ENCODE measurements at regions not wholly inside any gene's neighbourhood (a gene's known extent, or its start where the extent isn't known, plus 50 kb on each side); places are given as distances from the start of the nearest gene placed in this dataset.
"Not testable (repeated sequence)": the region's sequence is repeated elsewhere in the genome, so short reads cannot be mapped to it uniquely, and the experiment has no call there.

DNA sequence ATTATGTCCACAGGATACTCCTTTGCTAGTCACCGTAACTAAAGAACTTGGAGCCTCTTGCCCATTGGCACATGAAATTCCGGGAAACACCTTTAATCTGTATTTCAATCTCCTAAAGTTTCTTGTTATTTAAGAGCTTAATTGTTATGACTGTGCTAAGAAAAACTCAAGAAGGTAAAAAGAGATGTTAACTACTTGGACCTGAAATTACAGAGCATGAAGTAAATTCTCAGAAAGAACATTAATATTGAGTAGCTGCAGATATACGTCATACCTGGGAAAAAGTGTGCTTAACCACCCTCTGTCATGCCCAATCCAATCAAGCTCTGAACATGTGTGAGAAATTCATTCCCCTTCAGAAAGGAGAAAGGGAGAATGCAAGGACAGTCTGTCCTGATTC is 394.9 kb upstream of the PTGER4 start:
- DNase-seq (ENCODE audit: low read depth), result no peak

DNA sequence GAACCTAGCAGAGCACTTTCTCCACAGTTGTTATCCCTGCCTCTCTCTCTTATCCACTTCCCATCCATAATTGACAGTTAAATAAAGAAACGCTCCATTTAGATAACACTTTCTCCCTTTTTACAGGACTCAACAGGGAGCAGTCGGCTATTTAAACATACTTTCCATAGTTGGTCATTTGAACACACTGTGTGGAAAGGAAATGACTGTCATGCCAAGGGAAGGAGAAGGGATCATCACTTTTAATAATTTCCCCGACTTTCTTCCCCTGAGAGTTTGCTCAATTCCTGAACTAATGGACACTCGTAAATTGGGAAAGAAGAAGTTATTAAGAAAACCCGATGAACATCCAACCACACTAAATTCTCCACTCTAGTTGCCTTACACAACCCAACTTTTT is 400.8 kb upstream of the PTGER4 start:
- DNase-seq (ENCODE audit: low read depth), result no peak

DNA sequence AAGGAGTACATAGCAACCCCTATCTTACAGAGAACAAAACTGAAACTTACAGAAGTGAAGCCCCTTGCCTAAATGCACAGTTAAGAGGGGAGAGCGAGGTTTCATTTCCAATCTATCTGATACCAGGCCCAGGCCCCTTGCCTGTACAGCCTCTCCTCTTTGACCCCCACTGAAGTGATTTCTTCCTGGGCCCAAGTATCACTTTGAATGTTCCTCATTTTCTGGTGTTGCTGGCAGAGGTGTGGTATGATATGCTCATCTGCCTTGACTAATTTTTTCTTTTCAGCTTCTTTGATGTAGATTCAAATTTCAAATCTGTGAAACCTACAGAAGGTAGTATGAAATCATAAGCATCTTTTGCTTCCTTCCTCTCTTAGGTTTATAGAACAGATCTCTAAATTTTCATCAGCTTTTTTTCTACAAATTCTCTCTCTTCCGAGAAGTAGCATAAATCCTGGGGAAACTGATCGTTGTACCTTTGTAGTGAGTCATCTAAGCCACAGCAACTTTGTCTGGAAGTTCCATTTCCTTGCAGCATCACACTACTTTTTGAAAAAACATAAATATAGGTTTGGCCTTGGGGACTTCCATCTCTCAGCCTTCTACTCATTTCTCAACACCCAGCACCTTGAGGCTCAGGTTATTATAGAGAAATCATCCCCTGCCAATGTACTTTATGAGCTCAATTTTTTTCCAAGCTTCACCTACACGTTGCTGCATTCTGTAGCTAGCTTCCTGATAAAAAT is 402.4 kb upstream of the PTGER4 start:
- no peak for DNase-seq (ENCODE audit: low read depth)

DNA sequence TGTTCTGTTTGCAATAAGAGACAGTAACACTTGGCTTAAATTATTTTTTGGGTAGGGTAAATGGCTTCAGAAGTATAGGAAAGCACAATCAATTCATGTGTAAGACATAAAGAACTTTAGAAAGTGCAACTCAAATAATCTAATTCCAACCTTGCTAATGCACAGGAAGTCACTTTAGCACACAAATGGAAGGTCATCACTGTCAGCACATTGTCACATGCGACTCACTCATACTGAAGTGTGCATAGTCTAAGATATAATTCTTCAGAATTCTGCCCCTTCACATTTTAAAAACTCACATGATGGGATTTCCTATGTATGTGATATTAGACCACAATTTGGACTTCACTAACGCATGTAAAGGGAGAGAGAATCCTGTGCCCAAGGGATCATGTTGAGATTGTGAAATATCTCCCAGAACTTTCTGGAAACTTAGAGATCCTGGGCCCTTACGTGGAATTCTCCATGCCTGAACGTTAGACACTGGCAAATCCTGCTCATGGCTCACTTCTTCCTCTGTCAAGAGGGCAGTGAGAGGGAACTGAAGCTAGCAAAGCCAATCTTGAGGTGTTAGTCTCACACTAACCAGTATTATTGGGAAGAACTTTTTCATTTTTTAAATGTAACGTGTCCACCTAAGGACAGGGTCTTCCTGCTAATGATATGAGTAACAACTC is 403.2 kb upstream of the PTGER4 start:
- no peak for DNase-seq (ENCODE audit: low read depth)

DNA sequence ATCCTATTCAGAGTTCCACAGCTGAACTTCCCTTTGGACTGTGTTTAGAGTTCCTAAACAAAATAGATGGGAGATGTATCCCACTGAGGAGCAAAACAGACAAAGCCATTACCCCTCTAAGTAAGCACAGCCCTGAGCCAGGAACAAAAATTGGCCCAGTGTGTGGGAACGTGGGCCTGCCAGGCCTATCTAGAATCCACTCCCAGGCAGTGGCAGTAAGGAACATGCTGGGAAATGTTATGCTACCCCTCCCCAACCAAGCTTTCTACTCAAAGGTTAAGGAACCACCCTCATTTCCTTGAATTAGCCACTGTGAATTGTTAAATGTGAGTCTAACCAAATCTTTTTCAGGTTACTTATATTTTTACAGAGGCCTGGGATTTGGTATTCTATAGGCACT is 405.1 kb upstream of the PTGER4 start:
- DNase-seq (ENCODE audit: low read depth), result no peak

DNA sequence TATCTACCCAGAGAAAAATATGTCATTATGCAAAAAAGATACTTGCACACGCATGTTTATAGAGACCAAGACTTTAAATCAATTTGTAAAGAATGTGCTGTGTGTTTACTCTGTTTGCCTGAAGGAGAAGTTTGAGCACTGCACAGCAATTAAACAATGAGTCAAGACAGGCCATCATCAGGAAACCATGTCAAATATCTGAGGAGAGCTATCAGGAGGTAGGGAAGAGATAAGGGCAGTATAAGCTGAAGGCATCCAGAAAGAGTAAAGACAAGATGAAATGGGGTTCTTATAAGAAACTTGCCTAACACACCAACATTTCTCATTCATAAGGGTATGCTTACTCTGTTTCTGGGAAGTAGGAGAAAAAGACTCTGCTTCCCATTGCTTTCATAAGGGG is 405.8 kb upstream of the PTGER4 start:
- no peak for DNase-seq (ENCODE audit: low read depth)

DNA sequence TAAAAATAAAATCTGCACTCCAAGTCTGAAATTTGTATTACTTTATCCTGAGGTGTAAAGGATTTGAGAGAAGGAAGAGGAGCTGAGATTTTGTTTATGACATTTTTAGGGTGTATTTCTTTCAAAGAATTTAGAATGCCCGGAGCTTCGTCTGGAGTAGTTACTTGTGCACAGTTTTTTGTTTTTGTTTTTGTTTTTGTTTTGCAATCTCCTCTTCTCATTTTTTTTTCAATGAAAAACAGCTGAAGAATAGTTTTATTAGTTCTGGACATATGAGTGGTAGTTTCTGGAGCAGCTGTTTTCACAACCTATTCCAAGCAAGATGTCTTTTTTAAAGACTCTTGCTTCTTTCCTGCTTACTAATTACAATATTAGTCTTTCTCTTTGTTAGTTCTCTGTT is 408.2 kb upstream of the PTGER4 start:
- DNase-seq (ENCODE audit: low read depth), result no peak

DNA sequence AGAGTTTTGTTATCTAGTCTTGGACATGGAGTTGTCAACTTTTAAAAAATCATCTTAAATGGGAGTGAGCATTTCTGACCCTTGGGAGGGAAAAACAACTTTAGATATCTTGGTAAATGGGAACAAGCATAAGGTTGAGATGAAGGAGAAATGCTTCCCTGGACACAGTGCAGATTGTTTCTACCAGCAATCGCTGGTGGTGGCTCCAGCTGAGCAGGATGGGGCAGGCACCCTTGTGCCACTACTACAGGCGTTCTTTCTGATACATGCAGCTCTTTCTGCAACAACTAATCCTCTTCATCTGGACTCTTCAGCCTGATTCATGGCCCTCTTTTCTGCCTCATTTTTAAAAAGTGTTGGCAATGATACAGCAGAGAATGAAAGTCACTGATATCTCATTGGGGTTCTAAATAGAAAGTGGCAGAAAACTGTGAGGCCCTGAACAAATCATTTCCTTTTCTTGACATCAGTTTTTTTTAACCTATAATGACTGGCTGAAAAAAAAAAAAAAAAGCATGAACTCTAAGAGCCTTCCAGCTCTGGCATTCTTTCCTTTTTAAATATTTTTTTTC is 409.4 kb upstream of the PTGER4 start:
- no peak for DNase-seq (ENCODE audit: low read depth)

DNA sequence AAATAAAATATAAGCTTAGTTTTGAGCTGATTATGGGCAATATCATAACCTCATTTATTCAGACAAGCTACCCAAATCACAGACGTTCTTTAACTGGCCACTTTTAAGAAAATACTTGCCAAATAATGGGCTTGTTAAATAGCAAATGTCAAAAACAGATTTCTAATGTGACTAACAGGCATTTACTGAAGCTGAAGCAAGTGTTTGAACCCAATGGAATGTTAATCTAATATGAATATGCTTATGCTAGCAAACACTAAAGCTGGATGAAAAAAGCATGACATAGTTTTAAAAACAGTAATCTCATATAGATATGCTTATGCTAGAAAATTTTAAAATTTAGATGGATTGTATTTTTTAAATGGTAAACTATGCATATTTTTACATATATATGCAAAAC is 411.6 kb upstream of the PTGER4 start:
- no peak for DNase-seq (ENCODE audit: low read depth)

DNA sequence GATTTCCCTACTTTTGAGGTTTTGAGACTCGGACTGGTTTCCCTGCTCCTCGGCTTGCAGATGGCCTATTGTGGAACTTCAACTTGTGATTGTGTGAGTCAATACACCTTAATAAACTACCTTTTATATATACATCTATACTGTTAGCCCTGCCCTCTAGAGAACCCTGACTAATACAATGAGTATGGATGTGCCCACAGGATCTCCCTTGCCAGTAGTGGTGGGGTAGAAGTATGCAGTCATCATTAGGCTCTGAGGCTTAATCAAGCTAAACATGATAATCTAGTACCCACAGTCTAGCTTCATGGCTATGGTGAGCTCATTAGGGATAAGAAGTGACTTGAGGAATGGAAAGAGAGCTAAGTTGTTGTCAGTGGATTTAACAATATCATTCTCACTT is 412.8 kb upstream of the PTGER4 start:
- no peak for DNase-seq (ENCODE audit: low read depth)

DNA sequence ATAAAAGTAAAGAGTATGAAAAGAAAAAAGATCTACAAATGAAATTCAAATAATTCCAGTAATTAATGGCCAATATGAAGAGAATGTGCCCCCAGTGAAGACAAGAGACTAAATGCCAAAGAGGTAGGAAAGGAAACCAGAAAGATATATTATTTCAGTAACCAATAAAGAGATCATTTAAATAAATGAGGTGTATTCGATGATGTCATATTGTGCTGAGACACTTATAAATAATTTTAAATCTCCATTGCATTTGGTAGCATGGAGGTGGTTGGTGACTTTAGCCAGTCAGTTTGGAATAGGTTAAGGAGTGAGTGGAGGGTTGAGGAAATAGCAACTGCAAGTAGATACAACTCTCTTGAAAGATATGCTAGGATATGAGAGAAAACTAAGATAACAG is 417.7 kb upstream of the PTGER4 start:
- no peak for DNase-seq (ENCODE audit: low read depth)

DNA sequence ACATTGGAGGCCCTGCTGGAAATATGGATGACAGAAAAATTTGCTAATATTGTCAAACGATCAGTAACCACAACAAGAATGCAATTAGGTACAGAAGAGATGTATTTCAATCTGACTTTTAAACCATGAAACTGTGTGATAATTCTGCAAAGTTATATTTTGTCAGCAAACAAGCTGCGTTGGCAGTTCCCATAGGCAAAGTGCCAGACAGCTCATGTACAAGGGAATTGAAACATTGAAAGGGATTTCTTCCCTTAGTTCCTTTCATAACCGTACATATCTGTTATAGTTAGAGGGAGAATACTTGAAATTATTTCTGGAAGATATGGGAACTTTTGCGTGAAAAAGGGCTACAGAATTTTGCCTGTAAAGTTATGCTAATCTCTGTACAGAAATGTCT is 419.4 kb upstream of the PTGER4 start:
- no peak for DNase-seq (ENCODE audit: low read depth)

DNA sequence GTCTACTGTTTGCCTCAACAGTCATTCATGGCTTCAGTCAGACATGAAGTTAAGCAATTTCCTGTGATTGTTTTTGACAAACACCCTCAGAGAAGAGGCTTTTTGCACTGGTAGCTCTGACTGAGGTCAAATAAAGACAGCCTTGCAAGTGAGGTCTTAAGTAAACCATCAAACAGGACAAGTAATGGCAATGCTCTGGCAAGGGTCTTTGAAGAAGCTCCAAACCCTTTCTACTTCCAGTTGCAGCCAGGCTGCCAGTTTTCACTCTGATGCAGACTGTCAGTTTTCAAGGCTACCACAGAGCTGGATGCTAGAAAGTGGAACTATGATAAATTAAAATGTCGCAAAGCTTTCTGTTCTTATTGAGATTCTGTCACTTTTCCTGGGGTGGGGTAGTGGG is 421.5 kb upstream of the PTGER4 start:
- no peak for DNase-seq (ENCODE audit: low read depth)

DNA sequence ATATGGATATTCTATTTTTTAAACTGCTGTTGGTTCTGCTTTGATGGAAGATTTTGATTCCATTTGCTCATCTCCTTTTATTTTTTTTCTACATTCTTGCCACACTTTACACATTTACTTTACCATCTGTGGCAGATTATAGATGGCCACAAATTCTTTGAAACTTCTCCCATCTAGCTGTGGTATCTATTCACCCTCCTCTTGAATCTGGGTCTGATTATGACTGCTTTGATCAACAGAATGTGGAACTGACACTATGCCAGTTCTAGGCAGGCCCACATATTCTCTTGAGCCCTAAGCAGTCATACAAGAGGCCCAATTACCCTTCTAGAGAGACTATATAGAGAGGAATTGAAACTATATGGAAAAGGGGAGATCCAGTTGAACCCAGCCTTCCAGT is 439.0 kb upstream of the PTGER4 start:
- DNase-seq (ENCODE audit: low read depth), result no peak

DNA sequence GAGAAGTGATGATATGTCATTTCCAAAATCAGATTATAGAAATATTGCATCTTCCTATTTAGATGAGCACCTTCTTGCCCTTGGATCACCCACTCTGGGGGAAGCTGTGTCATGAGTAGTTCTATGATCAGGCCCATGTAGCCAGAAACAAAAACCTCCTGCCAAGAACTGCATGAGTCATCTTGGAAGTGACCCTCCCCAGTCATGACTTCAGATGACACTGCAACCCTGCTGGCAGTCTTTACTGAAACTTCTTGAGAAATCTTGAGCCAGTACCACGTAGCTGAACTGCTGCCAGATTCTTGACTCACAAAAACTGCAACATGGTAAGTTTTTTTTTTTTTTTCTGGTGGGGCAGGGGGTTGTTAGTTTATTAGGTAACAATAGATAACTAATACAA is 439.6 kb upstream of the PTGER4 start:
- peak; percentile 52 for DNase-seq (ENCODE audit: low read depth)

DNA sequence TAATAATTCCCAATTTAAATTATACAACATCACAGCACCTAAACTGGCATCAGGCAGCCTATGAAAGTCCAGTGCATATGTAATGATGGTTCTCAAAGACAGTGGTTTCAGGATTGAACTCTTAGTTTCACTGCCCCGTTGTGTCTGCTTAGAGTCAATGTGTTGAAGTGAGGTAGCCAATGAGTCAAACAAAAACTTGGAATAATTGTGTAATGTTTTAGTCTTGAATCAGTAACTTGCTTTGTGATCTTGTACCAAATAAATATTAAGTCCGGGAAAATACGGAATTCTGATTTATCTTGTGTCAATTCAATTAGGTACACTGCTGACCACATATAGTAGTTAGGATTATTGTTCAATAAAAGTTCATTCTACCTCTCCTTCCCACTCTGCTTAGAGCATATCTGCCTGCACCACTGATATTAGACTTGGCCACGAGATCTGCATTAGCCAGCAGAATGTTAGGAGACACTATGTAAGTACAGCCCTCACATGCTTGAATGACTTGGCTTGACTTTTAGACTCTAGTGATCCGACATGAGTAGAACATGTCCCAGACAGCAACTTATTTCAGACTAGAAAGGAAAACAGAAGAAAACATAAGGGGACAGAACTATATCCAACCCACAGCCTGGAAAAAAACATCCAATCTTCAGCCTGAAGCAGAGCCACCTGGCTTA is 441.5 kb upstream of the PTGER4 start:
- DNase-seq (ENCODE audit: low read depth), result no peak

DNA sequence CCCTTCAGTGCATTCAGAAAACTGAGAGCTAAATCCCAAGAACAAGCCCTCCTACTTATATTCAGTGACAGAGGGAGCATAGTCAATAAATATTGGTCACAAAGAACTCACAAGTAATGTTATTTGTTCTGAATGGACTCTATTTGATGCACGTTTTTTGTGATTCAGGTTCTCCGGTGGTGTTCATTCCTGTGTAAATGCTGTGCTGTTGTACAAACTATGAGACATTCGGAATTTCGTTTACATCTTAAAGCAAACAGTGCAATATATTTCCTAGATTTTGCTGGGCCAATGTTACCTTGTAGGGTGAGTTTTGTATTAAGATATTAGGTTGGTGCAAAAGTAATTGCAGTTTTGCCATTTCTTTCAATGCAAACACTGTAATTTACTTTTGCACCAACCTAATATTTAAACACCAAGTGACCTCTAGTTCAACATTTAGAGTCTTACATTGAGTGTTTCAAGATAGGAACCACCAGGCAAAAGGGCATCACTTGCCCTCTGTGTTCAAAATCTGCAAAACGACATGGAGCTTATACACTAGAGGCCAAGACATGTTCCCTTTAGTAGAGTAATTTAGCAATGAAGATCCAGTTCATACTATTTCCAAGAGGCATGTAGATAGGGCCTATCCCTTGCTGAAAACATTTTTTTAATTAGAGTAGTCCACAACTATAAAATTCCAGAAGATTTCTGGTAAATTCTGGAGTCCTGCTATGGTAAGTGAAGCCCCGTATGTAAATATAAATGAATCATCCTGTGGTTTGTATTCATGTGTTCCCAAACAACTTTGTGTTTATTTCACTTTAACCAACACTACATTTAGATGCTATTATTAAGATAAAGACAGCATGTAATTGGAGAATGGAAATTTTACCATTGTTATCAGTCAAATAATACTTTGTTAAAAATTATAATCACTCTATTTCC is 444.0 kb upstream of the PTGER4 start:
- DNase-seq (ENCODE audit: low read depth), result peak; percentile 53

DNA sequence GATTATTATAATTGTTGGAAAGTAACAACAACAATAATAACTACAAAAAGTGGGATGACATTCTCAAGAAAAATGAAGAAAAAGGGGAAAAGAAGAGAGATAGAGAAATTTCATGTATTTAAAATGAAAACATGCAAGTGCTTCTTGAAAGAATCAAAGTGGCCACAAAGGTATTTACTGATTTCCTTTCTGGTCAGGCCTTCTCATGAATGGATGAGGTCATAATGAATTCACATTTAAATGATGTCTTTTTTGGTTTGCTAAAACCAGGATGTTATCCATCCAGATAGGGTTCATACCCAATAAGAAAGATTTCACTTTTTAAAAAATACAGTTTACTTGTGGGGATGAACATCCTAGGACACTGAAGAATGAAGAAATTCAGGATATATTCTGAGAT is 446.4 kb upstream of the PTGER4 start:
- peak; percentile 37 for DNase-seq (ENCODE audit: low read depth)

DNA sequence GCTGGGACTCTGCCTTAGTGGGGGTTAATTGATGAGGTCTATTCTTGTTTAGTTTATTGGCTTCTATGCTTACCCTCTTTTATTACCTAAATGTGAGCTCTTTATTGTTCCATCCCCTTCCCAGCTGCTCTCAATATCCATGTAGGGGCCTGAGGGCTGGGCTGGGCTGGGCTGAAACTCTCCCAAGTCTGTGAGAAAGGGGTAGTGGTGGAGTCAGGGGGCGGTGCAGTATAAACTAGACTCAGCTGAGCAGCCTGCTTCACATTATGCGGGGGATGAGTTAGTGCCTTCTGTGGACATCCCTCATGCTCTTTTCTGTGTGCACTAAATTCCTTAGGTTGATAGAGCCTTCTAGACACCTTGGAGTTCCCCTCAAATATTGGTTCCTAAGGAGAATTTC is 451.8 kb upstream of the PTGER4 start:
- DNase-seq (ENCODE audit: low read depth), result no peak

DNA sequence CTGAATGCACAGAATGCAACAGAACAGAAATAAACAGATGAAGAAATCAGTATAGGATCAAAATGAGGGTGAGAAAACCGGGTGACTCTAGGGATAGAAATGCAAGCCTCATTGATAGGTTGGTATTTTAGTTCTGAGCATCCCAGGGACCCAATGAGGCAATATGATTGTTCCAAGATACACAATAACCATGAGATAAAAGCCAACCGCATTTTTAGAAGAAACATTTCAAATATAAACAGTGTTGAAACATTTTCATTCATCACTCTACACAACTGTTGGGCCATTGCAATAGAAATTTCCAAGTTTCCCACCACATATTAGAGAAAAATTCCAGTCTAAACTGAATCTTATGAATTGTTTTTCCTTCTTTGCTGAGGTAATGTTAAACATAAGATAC is 452.3 kb upstream of the PTGER4 start:
- no peak for DNase-seq (ENCODE audit: low read depth)

DNA sequence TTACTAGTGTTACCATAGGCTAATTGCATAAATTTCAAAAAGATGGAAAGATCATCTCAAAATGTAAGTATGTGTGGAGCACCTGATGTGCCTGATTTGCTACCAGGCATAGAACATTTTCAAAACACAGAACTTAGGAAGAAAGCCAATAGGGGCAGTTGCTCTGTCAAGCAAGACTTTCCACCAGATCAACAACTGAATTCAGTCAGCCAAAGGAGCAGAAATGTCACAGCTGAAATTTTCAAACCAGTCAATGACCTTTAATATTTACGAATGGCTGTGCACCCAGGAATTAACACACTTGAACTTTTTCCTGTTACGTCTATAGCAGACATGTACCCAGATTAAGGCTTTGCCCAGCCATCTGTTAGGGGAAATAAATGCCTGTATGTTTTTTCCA is 452.8 kb upstream of the PTGER4 start:
- DNase-seq (ENCODE audit: low read depth), result no peak

DNA sequence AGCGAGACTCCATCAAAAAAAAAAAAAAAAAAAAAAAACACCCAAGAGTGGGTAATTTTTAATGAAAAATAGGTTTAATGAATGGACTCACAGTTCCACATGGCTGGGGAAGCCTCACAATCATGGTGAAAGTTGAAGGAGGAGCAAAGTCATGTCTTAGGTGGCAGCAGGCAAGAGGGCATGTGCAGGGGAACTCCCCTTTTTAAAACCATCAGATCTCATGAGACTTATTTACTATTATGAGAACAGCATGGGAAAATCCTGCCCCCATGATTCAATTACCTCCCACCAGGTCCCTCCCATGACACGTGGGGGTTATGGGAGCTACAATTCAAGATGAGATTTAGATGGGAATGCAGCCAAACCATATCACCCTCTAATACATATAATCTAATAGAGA is 454.6 kb upstream of the PTGER4 start:
- not testable (repeated sequence) for DNase-seq (ENCODE audit: low read depth)

Measured in LHCN-M2 (cell line).